ENCODE measurements at regions not wholly inside any gene's neighbourhood (a gene's known extent, or its start where the extent isn't known, plus 50 kb on each side); places are given as distances from the start of the nearest gene placed in this dataset.

- no peak for DNase-seq
Measured at GRCh38 chr12:92294676-92295440, 149.2 kb upstream of the BTG1 start.

- no peak for DNase-seq
Measured at GRCh38 chr12:92292016-92292415, 146.4 kb upstream of the BTG1 start.

- DNase-seq: no peak
Measured at GRCh38 chr12:92290886-92291285, 145.2 kb upstream of the BTG1 start.

GRCh38 chr12:92290350-92290695, 144.7 kb upstream of the BTG1 start:
- DNase-seq: no peak

- DNase-seq: no peak
Measured at GRCh38 chr12:92289629-92290349, 144.1 kb upstream of the BTG1 start.

GRCh38 chr12:92288561-92288960, 142.9 kb upstream of the BTG1 start:
- DNase-seq: no peak

- no peak for DNase-seq
Measured at GRCh38 chr12:92278378-92278828, 132.8 kb upstream of the BTG1 start.

GRCh38 chr12:92277795-92278194, 132.1 kb upstream of the BTG1 start:
- no peak for DNase-seq

- no peak for DNase-seq
Measured at GRCh38 chr12:92276276-92276675, 130.6 kb upstream of the BTG1 start.

GRCh38 chr12:92275443-92276154, 130.0 kb upstream of the BTG1 start:
- no peak for DNase-seq

- DNase-seq: no peak
Measured at GRCh38 chr12:92273076-92273475, 127.4 kb upstream of the BTG1 start.

- DNase-seq: no peak
Measured at GRCh38 chr12:92272061-92272964, 126.7 kb upstream of the BTG1 start.

- DNase-seq: no peak
Measured at GRCh38 chr12:92271341-92271740, 125.7 kb upstream of the BTG1 start.

GRCh38 chr12:92270521-92270920, 124.9 kb upstream of the BTG1 start:
- DNase-seq: no peak

GRCh38 chr12:92268946-92269345, 123.3 kb upstream of the BTG1 start:
- no peak for DNase-seq

- no peak for DNase-seq
Measured at GRCh38 chr12:92261692-92262091, 116.0 kb upstream of the BTG1 start.

GRCh38 chr12:92261071-92261470, 115.4 kb upstream of the BTG1 start:
- DNase-seq: no peak

- no peak for DNase-seq
Measured at GRCh38 chr12:92259696-92260251, 114.1 kb upstream of the BTG1 start.

- DNase-seq: no peak
Measured at GRCh38 chr12:92259291-92259690, 113.6 kb upstream of the BTG1 start.

GRCh38 chr12:92257261-92257660, 111.6 kb upstream of the BTG1 start:
- DNase-seq: no peak

- no peak for DNase-seq
Measured at GRCh38 chr12:92255741-92256140, 110.1 kb upstream of the BTG1 start.

- no peak for DNase-seq
Measured at GRCh38 chr12:92253301-92253700, 107.7 kb upstream of the BTG1 start.

- no peak for DNase-seq
Measured at GRCh38 chr12:92248977-92249376, 103.3 kb upstream of the BTG1 start.
